H9 (cell line): ENCODE measurements at regions not wholly inside any gene's neighbourhood (a gene's known extent, or its start where the extent isn't known, plus 50 kb on each side); places are given as distances from the start of the nearest gene placed in this dataset.

Experiments
- DNase-seq: peaks from one replicate; pipeline ENCODE4 v3.0.0-alpha.2; 2017
- H2AFZ ChIP-seq: one replicate; pipeline ENCODE4 v1.6.1; 2013; ENCODE audit warnings: mild to moderate bottlenecking, low read length, control low read depth, moderate library complexity
- H2AK5ac ChIP-seq: 2 replicates; pipeline ENCODE4 v1.6.1; 2013; ENCODE audit warnings: low read length, control low read depth, mixed read lengths; ENCODE audit not compliant: insufficient read length
- H2BK120ac ChIP-seq: one replicate; pipeline ENCODE4 v1.6.1; 2013; ENCODE audit warnings: low read depth, mild to moderate bottlenecking, low read length, control low read depth, inconsistent platforms; ENCODE audit not compliant: poor library complexity, severe bottlenecking
- H2BK12ac ChIP-seq: 2 replicates; pipeline ENCODE4 v1.6.1; 2013; ENCODE audit warnings: low read length, control low read depth, mixed read lengths, low read depth; ENCODE audit not compliant: insufficient read length
- H2BK15ac ChIP-seq: 2 replicates; pipeline ENCODE4 v1.6.1; 2013; ENCODE audit warnings: low read depth, low read length, control low read depth
- H2BK20ac ChIP-seq: one replicate; pipeline ENCODE4 v1.6.1; 2013; ENCODE audit warnings: low read depth, mild to moderate bottlenecking, low read length, control low read depth, inconsistent platforms; ENCODE audit not compliant: poor library complexity, severe bottlenecking
- H2BK5ac ChIP-seq: 2 replicates; pipeline ENCODE4 v1.6.1; 2013; ENCODE audit warnings: low read length, control low read depth, mixed read lengths; ENCODE audit not compliant: insufficient read length
- H3K14ac ChIP-seq: 2 replicates; pipeline ENCODE4 v1.6.1; 2013; ENCODE audit warnings: low read length, control low read depth; ENCODE audit not compliant: insufficient read depth
- H3K18ac ChIP-seq: 2 replicates; pipeline ENCODE4 v1.6.1; 2013; ENCODE audit warnings: low read depth, mild to moderate bottlenecking, mixed read lengths, low read length, control low read depth; ENCODE audit not compliant: insufficient read length
- H3K23ac ChIP-seq: 2 replicates; pipeline ENCODE4 v1.6.1; 2013; ENCODE audit warnings: low read length, control low read depth, mixed read lengths, low read depth; ENCODE audit not compliant: insufficient read length
- H3K23me2 ChIP-seq: 2 replicates; pipeline ENCODE4 v1.6.1; 2013; ENCODE audit warnings: low read depth, mild to moderate bottlenecking, mixed read lengths, low read length, control low read depth; ENCODE audit not compliant: insufficient read length, poor library complexity, severe bottlenecking
- H3K27ac ChIP-seq: 2 replicates; pipeline ENCODE4 v1.5.1; 2013; ENCODE audit warnings: low read length, control low read depth, mixed read lengths, low read depth; ENCODE audit not compliant: insufficient read length
- H3K27me3 ChIP-seq: 2 replicates; pipeline ENCODE4 v1.6.1; 2013; ENCODE audit warnings: low read length, control low read depth, inconsistent platforms; ENCODE audit not compliant: insufficient read depth
- H3K4ac ChIP-seq: 2 replicates; pipeline ENCODE4 v1.6.1; 2013; ENCODE audit warnings: low read depth, mild to moderate bottlenecking, control low read depth, inconsistent platforms, low read length, moderate library complexity
- H3K4me1 ChIP-seq: 2 replicates; pipeline ENCODE4 v1.6.1; 2013; ENCODE audit warnings: low read length, control low read depth, inconsistent platforms; ENCODE audit not compliant: insufficient read depth
- H3K4me2 ChIP-seq: 2 replicates; pipeline ENCODE4 v1.6.1; 2013; ENCODE audit warnings: low read length, control low read depth, mixed read lengths; ENCODE audit not compliant: insufficient read length, insufficient read depth
- H3K56ac ChIP-seq: 2 replicates; pipeline ENCODE4 v1.6.1; 2013; ENCODE audit warnings: low read depth, mild to moderate bottlenecking, mixed read lengths, low read length, control low read depth; ENCODE audit not compliant: insufficient read length
- H3K79me1 ChIP-seq: 2 replicates; pipeline ENCODE4 v1.6.1; 2013; ENCODE audit warnings: low read depth, mild to moderate bottlenecking, moderate library complexity, low read length, control low read depth, inconsistent platforms; ENCODE audit not compliant: insufficient read depth, poor library complexity, severe bottlenecking
- H3K79me2 ChIP-seq: 2 replicates; pipeline ENCODE4 v1.6.1; 2013; ENCODE audit warnings: low read length, control low read depth, inconsistent platforms; ENCODE audit not compliant: insufficient read depth
- H3K9ac ChIP-seq: 2 replicates; pipeline ENCODE4 v1.6.1; 2013; ENCODE audit warnings: low read length, control low read depth, mixed read lengths; ENCODE audit not compliant: insufficient read length; ENCODE audit errors: extremely low read depth
- H3K9me3 ChIP-seq: one replicate; pipeline ENCODE4 v1.6.1; 2013; ENCODE audit warnings: low read depth, low read length, inconsistent platforms; ENCODE audit not compliant: control insufficient read depth
- H3T11ph ChIP-seq: one replicate; pipeline ENCODE4 v1.6.1; 2013; ENCODE audit warnings: mild to moderate bottlenecking, low read length, control low read depth, inconsistent platforms
- H4K20me1 ChIP-seq: one replicate; pipeline ENCODE4 v1.6.1; 2013; ENCODE audit not compliant: control insufficient read depth, insufficient read length, insufficient read depth
- H4K5ac ChIP-seq: 2 replicates; pipeline ENCODE4 v1.6.1; 2013; ENCODE audit warnings: low read depth, mild to moderate bottlenecking, mixed read lengths, low read length, control low read depth; ENCODE audit not compliant: insufficient read length
- H4K8ac ChIP-seq: replicated peaks from 2 replicates; pipeline ENCODE4 v1.6.1; 2013; ENCODE audit warnings: low read length, control low read depth, mixed read lengths, low read depth; ENCODE audit not compliant: insufficient read length
- H4K91ac ChIP-seq: 2 replicates; pipeline ENCODE4 v1.6.1; 2013; ENCODE audit warnings: low read depth, mild to moderate bottlenecking, moderate library complexity, mixed read lengths, low read length, control low read depth; ENCODE audit not compliant: insufficient read length
- H3K27ac Mint-ChIP-seq, 3 experiments: 2 replicates in 2 of 3; 3 replicates in 1 of 3; pipeline ENCODE4 v1.8.0; 2020 to 2021; ENCODE audit warnings: mixed read lengths in 3 of 3, mild to moderate bottlenecking in 1 of 3, moderate library complexity in 1 of 3
- H3K27me3 Mint-ChIP-seq: 2 replicates; pipeline ENCODE4 v1.8.0; 2021; ENCODE audit warnings: low read depth, mild to moderate bottlenecking, moderate library complexity, mixed read lengths
- H3K36me3 Mint-ChIP-seq, 3 experiments: 2 replicates in 2 of 3; 3 replicates in 1 of 3; pipeline ENCODE4 v1.8.0; 2020 to 2021; ENCODE audit warnings: low read depth in 3 of 3, mixed read lengths in 3 of 3; ENCODE audit not compliant: insufficient read depth in 1 of 3
- H3K4me1 Mint-ChIP-seq, 2 experiments: 2 replicates each; pipeline ENCODE4 v1.8.0; 2020; ENCODE audit warnings: mixed read lengths in 2 of 2
- H3K4me3 Mint-ChIP-seq, 2 experiments: 2 replicates in 1 of 2; 3 replicates in 1 of 2; pipeline ENCODE4 v1.8.0; 2020 to 2021; ENCODE audit warnings: mild to moderate bottlenecking in 2 of 2, mixed read lengths in 2 of 2, moderate library complexity in 1 of 2
- H3K9me3 Mint-ChIP-seq, 2 experiments: 2 replicates in 1 of 2; 3 replicates in 1 of 2; pipeline ENCODE4 v1.8.0; 2020; ENCODE audit warnings: mild to moderate bottlenecking in 2 of 2, mixed read lengths in 2 of 2, moderate library complexity in 1 of 2
- CTCF ChIP-seq: fragments of 200-600 bp; sonication (generic); conservative IDR thresholded peaks from 3 replicates; pipeline ENCODE4 v1.8.0; 2021; ENCODE audit warnings: antibody characterized with exemption, mild to moderate bottlenecking
- WGBS: extraction: QIAGEN DNeasy Blood & Tissue Kit; methylation state at CpG from one replicate; pipeline ENCODE4 v1.1.7; 2013; ENCODE audit warnings: missing lambda C conversion rate, low lambda C conversion rate, mixed read lengths; ENCODE audit not compliant: insufficient read length; ENCODE audit errors: extremely low coverage; 5-methylcytosine and 5-hydroxymethylcytosine counted together

GRCh38 chr17:17421346-17422216, 55.2 kb upstream of the MED9 start:
- Histone ChIP-seq H2AFZ (no peak overlapping the region), H3K79me2 (no peaks in the 10 kb centered on the region), H4K20me1 (no peaks in the 10 kb centered on the region), H3K14ac (no peak overlapping the region), H3K23me2 (no peaks in the 10 kb centered on the region), H3T11ph (no peak overlapping the region), H2BK5ac (no peak overlapping the region), H3K23ac (no peak overlapping the region), H3K4me1 (no peaks in the 10 kb centered on the region), H2BK15ac (no peak overlapping the region), H3K18ac (no peak overlapping the region), H2AK5ac (no peak overlapping the region), H4K5ac (no peak overlapping the region), H3K9me3 (no peaks in the 10 kb centered on the region), H3K27me3 (no peaks in the 10 kb centered on the region), H2BK12ac (no peak overlapping the region), H4K8ac (no peak overlapping the region), H2BK120ac (no peak overlapping the region), H3K9ac (no peak overlapping the region), H2BK20ac (no peak overlapping the region), H4K91ac (no peak overlapping the region), H3K79me1 (no peaks in the 10 kb centered on the region), H3K27ac (no peak overlapping the region), H3K4ac (no peak overlapping the region), H3K4me2 (no peak overlapping the region), H3K56ac (no peak overlapping the region)
- H3K27me3 Mint-ChIP-seq: peaks cover 26% of the 10 kb centered on the region
- no peak overlapping the region for H3K27ac Mint-ChIP-seq
- WGBS: no CpG with 5 or more reads among the region's 10 CpGs
- H3K4me3 Mint-ChIP-seq: no peak overlapping the region
- DNase-seq: no peak
- no peak for TF ChIP-seq CTCF
- H3K36me3 Mint-ChIP-seq: peaks cover 0 to 10% (median 5%) of the 10 kb centered on the region in 3 experiments; a peak in 5 of 7 replicates
- H3K4me1 Mint-ChIP-seq: no peaks in the 10 kb centered on the region
- H3K9me3 Mint-ChIP-seq: peaks cover 22 to 24% of the 10 kb centered on the region in 2 experiments
